HG02610 (cell line): ENCODE measurements at regions not wholly inside any gene's neighbourhood (a gene's known extent, or its start where the extent isn't known, plus 50 kb on each side); places are given as distances from the start of the nearest gene placed in this dataset.
A peak's percentile ranks its signal among the peaks of the same experiment; 100 is the strongest.

Experiments
- ATAC-seq: cut with Tn5 transposase; IDR thresholded peaks from one replicate; pipeline ENCODE4 v1.9.1; 2021; ENCODE audit warnings: mild to moderate bottlenecking, moderate library complexity; ENCODE audit not compliant: unreplicated experiment

- no peak for ATAC-seq
Observed at GRCh38 chr2:193973781-193974180, 1683.2 kb upstream of the SLC39A10 start.

- no peak for ATAC-seq
Observed at GRCh38 chr2:193966590-193966989, 1690.4 kb upstream of the SLC39A10 start.

GRCh38 chr2:193965263-193965662 lies 1691.8 kb upstream of the SLC39A10 start:
- ATAC-seq = no peak

- peak; percentile 60 for ATAC-seq
Observed at GRCh38 chr2:193963472-193964119, 1693.4 kb upstream of the SLC39A10 start.

GRCh38 chr2:193946806-193947205 lies 1710.2 kb upstream of the SLC39A10 start:
- ATAC-seq = no peak

GRCh38 chr2:193943406-193943960 lies 1713.5 kb upstream of the SLC39A10 start:
- no peak for ATAC-seq

GRCh38 chr2:193935114-193935513 lies 1721.9 kb upstream of the SLC39A10 start:
- no peak for ATAC-seq

- ATAC-seq = no peak
Observed at GRCh38 chr2:193929131-193929530, 1727.9 kb upstream of the SLC39A10 start.

- no peak for ATAC-seq
Observed at GRCh38 chr2:193907561-193907960, 1712.8 kb upstream of the TMEFF2 start.

GRCh38 chr2:193900292-193900691 lies 1705.6 kb upstream of the TMEFF2 start:
- ATAC-seq = no peak

GRCh38 chr2:193895226-193895625 lies 1700.5 kb upstream of the TMEFF2 start:
- peak; percentile 22 for ATAC-seq

GRCh38 chr2:193894081-193894480 lies 1699.3 kb upstream of the TMEFF2 start:
- ATAC-seq = peak; percentile 53

- peak; percentile 76 for ATAC-seq
Observed at GRCh38 chr2:193891023-193891422, 1696.3 kb upstream of the TMEFF2 start.

GRCh38 chr2:193885419-193885818 lies 1690.7 kb upstream of the TMEFF2 start:
- no peak for ATAC-seq

GRCh38 chr2:193883820-193884219 lies 1689.1 kb upstream of the TMEFF2 start:
- ATAC-seq = no peak

- ATAC-seq = no peak
Observed at GRCh38 chr2:193876980-193877379, 1682.2 kb upstream of the TMEFF2 start.

- ATAC-seq = no peak
Observed at GRCh38 chr2:193869564-193869963, 1674.8 kb upstream of the TMEFF2 start.

GRCh38 chr2:193868833-193869232 lies 1674.1 kb upstream of the TMEFF2 start:
- no peak for ATAC-seq

GRCh38 chr2:193868132-193868531 lies 1673.4 kb upstream of the TMEFF2 start:
- no peak for ATAC-seq

GRCh38 chr2:193867454-193867853 lies 1672.7 kb upstream of the TMEFF2 start:
- no peak for ATAC-seq

GRCh38 chr2:193861557-193861956 lies 1666.8 kb upstream of the TMEFF2 start:
- no peak for ATAC-seq

- no peak for ATAC-seq
Observed at GRCh38 chr2:193847991-193848390, 1653.3 kb upstream of the TMEFF2 start.

GRCh38 chr2:193847130-193847529 lies 1652.4 kb upstream of the TMEFF2 start:
- no peak for ATAC-seq
